HCT116 (cell line): ENCODE measurements at regions not wholly inside any gene's neighbourhood (a gene's known extent, or its start where the extent isn't known, plus 50 kb on each side); places are given as distances from the start of the nearest gene placed in this dataset.

Source experiments
- ATAC-seq: fragments of 200-7000 bp; cut with Tn5 transposase; 2 replicates; pipeline ENCODE4 v1.9.1; 2020; ENCODE audit warnings: mild to moderate bottlenecking, moderate library complexity
- BruUV-seq: library from RNA; stranded (reverse); fragments of 400-500 nt; replicated peaks from 2 replicates; lab custom pipeline; 2021; lab: Mats Ljungman, UMichigan
- CTCF ChIA-PET: fragments of 300-600 bp; sonication (Branson Sonifier 250); formaldehyde crosslinking; loops from one replicate; lab custom pipeline; 2021; ENCODE audit warnings: antibody characterized with exemption; lab: Charles Lee
- POLR2A ChIA-PET: fragments of 300-600, 350-600 bp; sonication (Branson Sonifier 250); formaldehyde crosslinking; loops from one replicate; lab custom pipeline; 2021; ENCODE audit warnings: antibody characterized with exemption; lab: Charles Lee
- RAD21 ChIA-PET, 2 experiments: fragments of 300-600 bp; sonication (Branson Sonifier 250); formaldehyde crosslinking; loops; one replicate each; lab custom pipeline; 2023; ENCODE audit warnings: low total read pairs in 2 of 2; ENCODE audit not compliant: uncharacterized antibody in 2 of 2, unreplicated experiment in 2 of 2, low non-redundant PET in 1 of 2; lab: Charles Lee
- DNase-seq: peaks from one replicate; pipeline ENCODE4 v3.0.0-alpha.2; 2010; ENCODE audit warnings: low read depth, low spot score
- H2AFZ ChIP-seq: fragments of 200-600 bp; shearing (Covaris generic), sonication (generic); 2 replicates; pipeline ENCODE4 v1.6.1; 2017; ENCODE audit warnings: low read depth, mixed run types, mixed read lengths, antibody characterized with exemption, low read length; ENCODE audit not compliant: poor library complexity, severe bottlenecking
- H3K27ac ChIP-seq: 2 replicates; pipeline ENCODE4 v1.5.1; 2012; ENCODE audit warnings: low read depth, low read length
- H3K27me3 ChIP-seq: fragments of 200-600 bp; sonication (generic); 2 replicates; pipeline ENCODE4 v1.6.1; 2016; ENCODE audit warnings: mixed run types, low read length, mixed read lengths; ENCODE audit not compliant: insufficient read depth
- H3K36me3 ChIP-seq, 2 experiments: fragments of 200-500 bp in 1 of 2; fragments of 200-600 bp in 1 of 2; sonication (Bioruptor generic) in 1 of 2; sonication (generic) in 1 of 2; 2 replicates each; pipeline versions ENCODE4 v1.5.1 to v1.6.1; 2014 to 2016; ENCODE audit warnings: low read length in 2 of 2, inconsistent platforms in 1 of 2, mixed read lengths in 1 of 2, mixed run types in 1 of 2; ENCODE audit not compliant: insufficient read depth in 2 of 2, control insufficient read depth in 1 of 2
- H3K4me1 ChIP-seq, 2 experiments: fragments of 200-600 bp in 1 of 2; sonication (generic) in 1 of 2; 2 replicates each; pipeline versions ENCODE4 v1.5.1 to v1.6.1; 2012 to 2017; ENCODE audit warnings: low read length in 2 of 2, inconsistent platforms in 1 of 2, mild to moderate bottlenecking in 1 of 2, mixed read lengths in 1 of 2, mixed run types in 1 of 2, moderate library complexity in 1 of 2; ENCODE audit not compliant: insufficient read depth in 2 of 2, control insufficient read depth in 1 of 2
- H3K4me2 ChIP-seq: fragments of 200-600 bp; sonication (generic); 2 replicates; pipeline ENCODE4 v1.6.1; 2017; ENCODE audit warnings: mixed run types, low read length, mixed read lengths
- H3K4me3 ChIP-seq, 2 experiments: fragments of 200-600 bp in 1 of 2; sonication (generic) in 1 of 2; replicated peaks in 1 of 2; 2 replicates each; pipeline ENCODE4 v1.5.1; 2011 to 2016; ENCODE audit warnings: low read length in 2 of 2, control low read depth in 1 of 2, low read depth in 1 of 2, mild to moderate bottlenecking in 1 of 2, mixed read lengths in 1 of 2, mixed run types in 1 of 2
- H3K79me2 ChIP-seq: fragments of 200-600 bp; sonication (generic); 2 replicates; pipeline ENCODE4 v1.6.1; 2017; ENCODE audit warnings: mild to moderate bottlenecking, mixed run types, low read length, moderate library complexity, mixed read lengths; ENCODE audit not compliant: insufficient read depth
- H3K9ac ChIP-seq: fragments of 200-600 bp; sonication (generic); 2 replicates; pipeline ENCODE4 v1.6.1; 2016; ENCODE audit warnings: low read length, mixed read lengths
- H3K9me2 ChIP-seq: fragments of 200-600 bp; sonication (generic), shearing (Covaris generic); 2 replicates; pipeline ENCODE4 v1.6.1; 2017; ENCODE audit warnings: mixed run types, mild to moderate bottlenecking, moderate library complexity; ENCODE audit not compliant: insufficient read depth
- H3K9me3 ChIP-seq, 2 experiments: fragments of 200-500 bp in 1 of 2; fragments of 200-600 bp in 1 of 2; sonication (Bioruptor generic) in 1 of 2; sonication (generic) in 1 of 2; 2 replicates each; pipeline ENCODE4 v1.6.1; 2014 to 2017; ENCODE audit warnings: low read length in 2 of 2, mixed read lengths in 2 of 2, inconsistent platforms in 1 of 2, low read depth in 1 of 2, mild to moderate bottlenecking in 1 of 2, mixed run types in 1 of 2, moderate library complexity in 1 of 2; ENCODE audit not compliant: control insufficient read depth in 1 of 2, insufficient read depth in 1 of 2
- H4K20me1 ChIP-seq: fragments of 200-600 bp; sonication (generic), shearing (Covaris generic); 2 replicates; pipeline ENCODE4 v1.6.1; 2017; ENCODE audit warnings: mixed run types, mild to moderate bottlenecking, moderate library complexity; ENCODE audit not compliant: insufficient read depth
- ATF3 ChIP-seq: IDR thresholded peaks from 2 replicates; pipeline ENCODE4 v1.6.1; 2012
- EZH2 ChIP-seq: fragments of 200-600 bp; sonication (generic); IDR thresholded peaks from 2 replicates; pipeline ENCODE4 v1.6.1; 2017; ENCODE audit warnings: antibody characterized with exemption, mixed run types
- MAX ChIP-seq: IDR thresholded peaks from 2 replicates; pipeline ENCODE4 v1.6.1; 2012
- TCF7L2 ChIP-seq: IDR thresholded peaks from 2 replicates; pipeline ENCODE4 v1.7.0; 2011; ENCODE audit warnings: borderline replicate concordance, inconsistent platforms; ENCODE audit not compliant: insufficient read depth, insufficient read length; ENCODE audit errors: extremely low read depth
- intact Hi-C: fragments of 100-400 bp; cut with micrococcal nuclease; formaldehyde crosslinking; loops from 2 replicates; pipeline ENCODE4 v1.10.0; 2022
- TF ChIP-seq, protein P1 (sequence below): IDR thresholded peaks from 2 replicates; pipeline ENCODE4 v1.6.1; 2012; ENCODE audit warnings: low read depth

DNA sequence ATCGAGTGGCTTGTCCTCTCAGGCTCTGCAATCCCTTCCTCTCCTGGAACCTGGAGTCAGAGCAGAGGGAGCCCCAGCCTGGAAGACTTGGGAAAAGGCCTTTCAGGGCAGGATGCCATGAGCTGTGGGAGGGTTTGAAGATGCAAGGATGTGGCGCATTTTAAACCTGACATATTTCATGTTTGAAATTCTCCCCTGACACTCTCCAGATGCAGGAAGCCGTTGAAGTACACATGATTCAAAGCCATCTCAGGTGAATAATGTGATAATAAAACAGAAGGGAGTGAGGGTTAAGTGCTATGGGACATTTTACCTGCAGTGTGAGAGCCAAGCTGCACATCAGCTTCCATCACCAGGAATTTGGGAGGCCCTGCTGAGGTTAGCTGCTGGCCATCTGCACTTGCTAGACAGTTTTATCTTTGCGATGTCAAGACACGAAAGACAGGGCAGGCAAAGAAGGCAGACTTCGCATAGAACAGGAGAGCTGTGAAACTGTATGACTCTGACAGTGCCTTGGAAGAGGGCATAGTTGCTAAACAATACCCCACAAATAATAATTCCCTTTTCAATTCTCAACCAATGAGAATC, 159.1 kb upstream of the GDF10 start:
- no TSS peak for BruUV-seq
- TF ChIP-seq TCF7L2 = no peak
- TF ChIP-seq ATF3 = no peak
- TF ChIP-seq EZH2 = no peak
- TF ChIP-seq, protein P1, sequence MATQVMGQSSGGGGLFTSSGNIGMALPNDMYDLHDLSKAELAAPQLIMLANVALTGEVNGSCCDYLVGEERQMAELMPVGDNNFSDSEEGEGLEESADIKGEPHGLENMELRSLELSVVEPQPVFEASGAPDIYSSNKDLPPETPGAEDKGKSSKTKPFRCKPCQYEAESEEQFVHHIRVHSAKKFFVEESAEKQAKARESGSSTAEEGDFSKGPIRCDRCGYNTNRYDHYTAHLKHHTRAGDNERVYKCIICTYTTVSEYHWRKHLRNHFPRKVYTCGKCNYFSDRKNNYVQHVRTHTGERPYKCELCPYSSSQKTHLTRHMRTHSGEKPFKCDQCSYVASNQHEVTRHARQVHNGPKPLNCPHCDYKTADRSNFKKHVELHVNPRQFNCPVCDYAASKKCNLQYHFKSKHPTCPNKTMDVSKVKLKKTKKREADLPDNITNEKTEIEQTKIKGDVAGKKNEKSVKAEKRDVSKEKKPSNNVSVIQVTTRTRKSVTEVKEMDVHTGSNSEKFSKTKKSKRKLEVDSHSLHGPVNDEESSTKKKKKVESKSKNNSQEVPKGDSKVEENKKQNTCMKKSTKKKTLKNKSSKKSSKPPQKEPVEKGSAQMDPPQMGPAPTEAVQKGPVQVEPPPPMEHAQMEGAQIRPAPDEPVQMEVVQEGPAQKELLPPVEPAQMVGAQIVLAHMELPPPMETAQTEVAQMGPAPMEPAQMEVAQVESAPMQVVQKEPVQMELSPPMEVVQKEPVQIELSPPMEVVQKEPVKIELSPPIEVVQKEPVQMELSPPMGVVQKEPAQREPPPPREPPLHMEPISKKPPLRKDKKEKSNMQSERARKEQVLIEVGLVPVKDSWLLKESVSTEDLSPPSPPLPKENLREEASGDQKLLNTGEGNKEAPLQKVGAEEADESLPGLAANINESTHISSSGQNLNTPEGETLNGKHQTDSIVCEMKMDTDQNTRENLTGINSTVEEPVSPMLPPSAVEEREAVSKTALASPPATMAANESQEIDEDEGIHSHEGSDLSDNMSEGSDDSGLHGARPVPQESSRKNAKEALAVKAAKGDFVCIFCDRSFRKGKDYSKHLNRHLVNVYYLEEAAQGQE = no peak
- TF ChIP-seq MAX = no peak
- H3K4me1 ChIP-seq = peaks cover 4 to 26% of the 10 kb centered on the region in 2 experiments

More for the DNA sequence above, 159.1 kb upstream of the GDF10 start:
- H3K9me3 ChIP-seq = no peaks in the 10 kb centered on the region
- no peak overlapping the region for H2AFZ ChIP-seq
- no peaks in the 10 kb centered on the region for H3K27me3 ChIP-seq
- ChIA-PET POLR2A (no interaction called here), CTCF (no interaction called here), RAD21 (no interaction called here)
- no peak overlapping the region for H3K4me2 ChIP-seq
- intact Hi-C loops = no loop called here
- ATAC-seq = no peak
- no peaks in the 10 kb centered on the region for H4K20me1 ChIP-seq
- H3K9me2 ChIP-seq = no peaks in the 10 kb centered on the region
- H3K9ac ChIP-seq = no peak overlapping the region
- no peaks in the 10 kb centered on the region for H3K36me3 ChIP-seq
- no peak for DNase-seq
- H3K4me3 ChIP-seq = no peak overlapping the region
- no peaks in the 10 kb centered on the region for H3K79me2 ChIP-seq
- no peak overlapping the region for H3K27ac ChIP-seq
